ENCODE measurements at regions not wholly inside any gene's neighbourhood (a gene's known extent, or its start where the extent isn't known, plus 50 kb on each side); places are given as distances from the start of the nearest gene placed in this dataset.

- no peak overlapping the region for H3K27ac ChIP-seq
- H3K4me1 ChIP-seq = no peaks in the 10 kb centered on the region
- no peaks in the 10 kb centered on the region for H3K36me3 ChIP-seq
- no peak for TF ChIP-seq CTCF (IDR thresholded peaks at IDR 0.05)
- H3K27me3 ChIP-seq = no peaks in the 10 kb centered on the region
- H3K4me3 ChIP-seq = no peak overlapping the region
- ATAC-seq (no peak), DNase-seq (no peak)
- intact Hi-C loops (cut with DNase I) = no loop called here
- no peaks in the 10 kb centered on the region for H3K9me3 ChIP-seq
These were observed 103.9 kb upstream of the ROBO1 start for GRCh38 chr3:79871656-79872055.

- DNase-seq = no peak
- intact Hi-C loops (cut with DNase I) = no loop called here
- Histone ChIP-seq H3K27ac (no peak overlapping the region), H3K9me3 (no peaks in the 10 kb centered on the region), H3K27me3 (no peaks in the 10 kb centered on the region), H3K36me3 (no peaks in the 10 kb centered on the region), H3K4me1 (no peaks in the 10 kb centered on the region), H3K4me3 (no peak overlapping the region)
- no peak for ATAC-seq
- no peak for TF ChIP-seq CTCF (IDR thresholded peaks at IDR 0.05)
These were observed 102.5 kb upstream of the ROBO1 start for GRCh38 chr3:79870313-79870620.

- no peak for TF ChIP-seq CTCF (IDR thresholded peaks at IDR 0.05)
- no peak for ATAC-seq
These were observed 101.9 kb upstream of the ROBO1 start for GRCh38 chr3:79869461-79870312.

GRCh38 chr3:79866162-79866561 lies 98.4 kb upstream of the ROBO1 start:
- ATAC-seq (no peak), DNase-seq (no peak)
- Histone ChIP-seq H3K36me3 (no peaks in the 10 kb centered on the region), H3K4me1 (no peaks in the 10 kb centered on the region), H3K27me3 (no peaks in the 10 kb centered on the region), H3K9me3 (no peaks in the 10 kb centered on the region), H3K27ac (no peak overlapping the region), H3K4me3 (no peak overlapping the region)
- no peak for TF ChIP-seq CTCF (IDR thresholded peaks at IDR 0.05)
- intact Hi-C loops (cut with DNase I) = no loop called here

More at GRCh38 chr3:79869461-79870312, 101.9 kb upstream of the ROBO1 start:
- Histone ChIP-seq H3K27me3 (no peaks in the 10 kb centered on the region), H3K27ac (no peak overlapping the region), H3K4me1 (no peaks in the 10 kb centered on the region), H3K4me3 (no peak overlapping the region), H3K9me3 (no peaks in the 10 kb centered on the region), H3K36me3 (no peaks in the 10 kb centered on the region)
- intact Hi-C loops (cut with DNase I) = no loop called here
- DNase-seq = no peak

GRCh38 chr3:79864077-79864476 lies 96.3 kb upstream of the ROBO1 start:
- Histone ChIP-seq H3K4me1 (no peaks in the 10 kb centered on the region), H3K27me3 (no peaks in the 10 kb centered on the region), H3K4me3 (no peak overlapping the region), H3K9me3 (no peaks in the 10 kb centered on the region), H3K36me3 (no peaks in the 10 kb centered on the region), H3K27ac (no peak overlapping the region)
- DNase-seq (no peak), ATAC-seq (no peak)
- intact Hi-C loops (cut with DNase I) = no loop called here
- TF ChIP-seq CTCF (IDR thresholded peaks at IDR 0.05) = no peak

GRCh38 chr3:79848876-79849275 lies 81.1 kb upstream of the ROBO1 start:
- H3K4me3 ChIP-seq = no peak overlapping the region
- intact Hi-C loops (cut with DNase I) = no loop called here
- H3K4me1 ChIP-seq = no peaks in the 10 kb centered on the region
- no peak for TF ChIP-seq CTCF (IDR thresholded peaks at IDR 0.05)
- H3K36me3 ChIP-seq = no peaks in the 10 kb centered on the region
- DNase-seq = no peak
- H3K27me3 ChIP-seq = no peaks in the 10 kb centered on the region
- H3K27ac ChIP-seq = no peak overlapping the region
- H3K9me3 ChIP-seq = no peaks in the 10 kb centered on the region
- no peak for ATAC-seq

All from upper lobe of right lung (tissue), 1 donor.